ENCODE measurements at regions not wholly inside any gene's neighbourhood (a gene's known extent, or its start where the extent isn't known, plus 50 kb on each side); places are given as distances from the start of the nearest gene placed in this dataset.

DNA sequence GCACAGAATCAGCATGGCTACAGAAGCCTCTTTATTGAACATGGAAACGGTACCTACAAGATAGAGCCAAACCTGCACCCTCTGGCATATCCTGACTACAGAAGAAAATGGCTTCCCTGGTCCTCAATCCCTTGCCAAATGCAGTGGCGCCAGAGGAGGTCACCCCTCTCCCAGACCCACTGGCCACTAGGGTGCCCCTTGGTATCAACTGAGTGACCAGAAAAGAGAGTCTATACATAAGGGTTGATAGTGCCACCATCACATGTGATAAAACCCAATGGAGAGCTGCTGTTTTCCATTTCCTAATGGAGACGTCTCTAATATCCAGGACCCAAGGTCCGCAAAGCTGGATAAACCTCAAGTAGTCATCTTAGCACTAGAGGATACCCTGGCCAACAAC is 52.7 kb upstream of the ALK start:
- WGBS, 2 donors = 90 to 92% methylated on average over 4 of the region's 4 CpGs
- Histone ChIP-seq H3K4me3 (ENCODE audit: low read depth in 1 of 2, low read length in 2 of 2) (no peak overlapping the region), H3K27ac (ENCODE audit: low read depth in 2 of 2, low read length in 1 of 2) (no peak overlapping the region), H3K36me3 (ENCODE audit: control insufficient read depth in 2 of 2, insufficient read depth in 2 of 2, low read length in 1 of 2) (no peaks in the 10 kb centered on the region), H3K9me3 (ENCODE audit: control insufficient read depth in 2 of 2, insufficient read depth in 1 of 2, low read depth in 1 of 2, low read length in 1 of 2) (peaks cover 0 to 4% of the 10 kb centered on the region in 2 donors), H3K27me3 (ENCODE audit: control insufficient read depth in 1 of 2, insufficient read depth in 2 of 2, low read length in 2 of 2) (no peaks in the 10 kb centered on the region), H3K4me1 (ENCODE audit: control insufficient read depth in 2 of 2, insufficient read depth in 2 of 2, low read length in 1 of 2) (peaks cover 0 to 2% of the 10 kb centered on the region in 2 donors)

DNA sequence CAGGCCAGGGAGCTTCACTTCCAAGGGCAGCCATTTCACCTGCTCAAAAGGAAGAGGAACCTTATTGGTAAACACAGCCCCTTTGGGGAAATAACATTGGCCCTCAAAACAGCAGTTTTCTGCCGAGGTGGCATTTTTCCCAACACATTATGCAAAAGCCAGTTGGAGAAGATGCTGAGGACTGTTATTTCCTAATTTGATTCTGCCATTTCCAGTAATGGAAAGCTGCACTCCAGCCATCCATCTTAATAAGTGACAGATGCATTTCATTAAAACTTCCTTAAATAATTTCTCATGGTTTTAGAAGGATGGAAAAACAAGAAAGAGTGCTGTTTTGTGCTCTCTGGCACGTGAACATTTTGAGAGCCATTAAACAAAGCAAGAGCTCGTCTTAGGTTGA is 55.9 kb upstream of the ALK start:
- WGBS, 2 donors = 66 to 69% methylated on average over 3 of the region's 3 CpGs

DNA sequence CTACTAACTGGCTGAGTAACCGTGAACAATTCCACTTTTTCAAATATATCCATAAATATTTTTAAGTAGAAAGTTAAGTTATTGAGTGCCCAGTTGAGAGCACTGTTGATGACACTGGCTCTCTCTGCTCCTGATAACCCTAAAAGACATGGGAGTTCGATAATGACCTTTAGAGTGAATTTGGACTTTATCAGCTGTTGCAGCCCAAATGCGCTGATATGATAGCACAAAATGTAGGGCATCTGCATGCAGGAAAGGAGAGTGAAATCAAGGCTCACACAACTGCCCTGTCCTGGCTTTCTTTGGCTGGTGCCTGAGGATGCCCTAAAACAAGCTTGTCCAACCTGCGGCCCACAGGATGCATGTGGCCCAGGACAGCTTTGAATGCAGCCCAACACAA is 60.0 kb upstream of the ALK start:
- Histone ChIP-seq H3K27ac (ENCODE audit: low read depth in 2 of 2, low read length in 1 of 2) (no peak overlapping the region), H3K9me3 (ENCODE audit: control insufficient read depth in 2 of 2, insufficient read depth in 1 of 2, low read depth in 1 of 2, low read length in 1 of 2) (no peaks in the 10 kb centered on the region), H3K36me3 (ENCODE audit: control insufficient read depth in 2 of 2, insufficient read depth in 2 of 2, low read length in 1 of 2) (no peaks in the 10 kb centered on the region), H3K4me1 (ENCODE audit: control insufficient read depth in 2 of 2, insufficient read depth in 2 of 2, low read length in 1 of 2) (no peaks in the 10 kb centered on the region), H3K4me3 (ENCODE audit: low read depth in 1 of 2, low read length in 2 of 2) (no peak overlapping the region), H3K27me3 (ENCODE audit: control insufficient read depth in 1 of 2, insufficient read depth in 2 of 2, low read length in 2 of 2) (no peaks in the 10 kb centered on the region)
- WGBS, 2 donors = 91 to 96% methylated on average over 4 of the region's 4 CpGs

More for the DNA sequence above, 55.9 kb upstream of the ALK start:
- Histone ChIP-seq H3K9me3 (ENCODE audit: control insufficient read depth in 2 of 2, insufficient read depth in 1 of 2, low read depth in 1 of 2, low read length in 1 of 2) (peaks cover 0 to 4% of the 10 kb centered on the region in 2 donors), H3K27me3 (ENCODE audit: control insufficient read depth in 1 of 2, insufficient read depth in 2 of 2, low read length in 2 of 2) (no peaks in the 10 kb centered on the region), H3K36me3 (ENCODE audit: control insufficient read depth in 2 of 2, insufficient read depth in 2 of 2, low read length in 1 of 2) (no peaks in the 10 kb centered on the region), H3K4me1 (ENCODE audit: control insufficient read depth in 2 of 2, insufficient read depth in 2 of 2, low read length in 1 of 2) (no peaks in the 10 kb centered on the region), H3K4me3 (ENCODE audit: low read depth in 1 of 2, low read length in 2 of 2) (no peak overlapping the region), H3K27ac (ENCODE audit: low read depth in 2 of 2, low read length in 1 of 2) (no peak overlapping the region)

DNA sequence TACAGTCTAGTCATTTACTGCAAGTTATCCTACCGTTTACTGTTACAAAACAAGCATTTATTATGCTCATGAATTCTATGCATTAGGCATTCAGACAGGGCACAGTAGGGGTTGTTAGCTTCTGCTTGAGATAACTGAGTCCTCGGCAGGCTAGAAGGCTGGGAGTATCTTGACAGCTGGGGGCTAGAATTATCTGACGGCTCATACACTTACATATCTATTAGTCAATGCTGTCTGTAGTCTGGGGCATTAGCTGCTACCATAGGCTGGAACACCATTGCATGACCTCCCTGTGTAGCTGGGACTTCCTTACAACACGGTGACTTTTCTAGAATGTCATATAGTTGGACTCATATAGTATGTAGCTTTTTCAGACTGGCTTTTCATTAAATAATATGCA is 61.9 kb upstream of the ALK start:
- 58 to 80% methylated on average over 4 of the region's 4 CpGs for WGBS, 2 donors
- H3K9me3 ChIP-seq (ENCODE audit: control insufficient read depth in 2 of 2, insufficient read depth in 1 of 2, low read depth in 1 of 2, low read length in 1 of 2) = no peaks in the 10 kb centered on the region
- no peak overlapping the region for H3K27ac ChIP-seq (ENCODE audit: low read depth in 2 of 2, low read length in 1 of 2)
- H3K4me1 ChIP-seq (ENCODE audit: control insufficient read depth in 2 of 2, insufficient read depth in 2 of 2, low read length in 1 of 2) = peaks cover 0 to 6% of the 10 kb centered on the region in 2 donors
- no peaks in the 10 kb centered on the region for H3K27me3 ChIP-seq (ENCODE audit: control insufficient read depth in 1 of 2, insufficient read depth in 2 of 2, low read length in 2 of 2)
- no peak overlapping the region for H3K4me3 ChIP-seq (ENCODE audit: low read depth in 1 of 2, low read length in 2 of 2)
- H3K36me3 ChIP-seq (ENCODE audit: control insufficient read depth in 2 of 2, insufficient read depth in 2 of 2, low read length in 1 of 2) = no peaks in the 10 kb centered on the region

DNA sequence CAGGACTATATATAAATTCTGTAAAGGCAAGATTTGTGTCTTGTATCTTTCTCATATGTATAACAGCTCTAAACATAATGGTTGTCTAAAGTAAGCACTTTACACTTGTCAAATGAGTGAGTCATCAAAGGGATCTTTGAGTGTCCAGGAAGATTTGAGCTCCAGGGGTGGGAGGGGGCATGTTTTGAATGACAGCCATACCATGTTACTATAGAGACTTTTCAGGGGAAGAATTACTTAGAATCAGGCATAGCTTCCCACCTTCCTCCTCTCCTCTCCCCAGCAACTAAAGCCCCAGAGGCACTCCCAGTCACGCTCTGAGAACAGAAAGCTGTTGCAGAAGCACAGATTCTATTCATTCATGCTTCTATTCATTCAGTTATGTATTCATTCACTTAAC is 65.8 kb upstream of the ALK start:
- Histone ChIP-seq H3K27me3 (ENCODE audit: control insufficient read depth in 1 of 2, insufficient read depth in 2 of 2, low read length in 2 of 2) (no peaks in the 10 kb centered on the region), H3K9me3 (ENCODE audit: control insufficient read depth in 2 of 2, insufficient read depth in 1 of 2, low read depth in 1 of 2, low read length in 1 of 2) (no peaks in the 10 kb centered on the region), H3K4me3 (ENCODE audit: low read depth in 1 of 2, low read length in 2 of 2) (no peak overlapping the region), H3K4me1 (ENCODE audit: control insufficient read depth in 2 of 2, insufficient read depth in 2 of 2, low read length in 1 of 2) (peaks cover 5 to 13% of the 10 kb centered on the region in 2 donors), H3K27ac (ENCODE audit: low read depth in 2 of 2, low read length in 1 of 2) (peak overlapping the region in 1 of 2 donors; percentile 42), H3K36me3 (ENCODE audit: control insufficient read depth in 2 of 2, insufficient read depth in 2 of 2, low read length in 1 of 2) (no peaks in the 10 kb centered on the region)
- 38 to 64% methylated on average over 1 of the region's 1 CpG for WGBS, 2 donors

DNA sequence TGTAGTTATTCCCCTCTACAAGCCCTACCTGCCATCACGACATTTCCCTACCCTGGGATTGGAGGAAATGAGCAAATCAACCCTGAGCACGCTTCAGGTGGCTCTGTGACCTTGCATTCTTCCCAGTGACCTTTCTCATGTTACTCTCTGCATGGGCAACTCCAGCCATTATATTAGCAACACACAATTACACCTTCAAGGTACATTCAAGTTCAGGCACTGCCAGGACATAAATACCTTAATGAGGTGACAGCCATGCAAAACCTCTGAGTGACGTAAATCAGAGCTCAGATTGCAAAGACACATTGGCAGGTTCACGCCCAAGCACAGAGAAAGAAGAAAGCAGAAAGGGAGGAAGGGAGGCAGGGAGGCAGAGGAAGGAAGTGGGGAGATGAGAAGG is 68.7 kb upstream of the ALK start:
- peaks cover 0 to 2% of the 10 kb centered on the region in 2 donors for H3K9me3 ChIP-seq (ENCODE audit: control insufficient read depth in 2 of 2, insufficient read depth in 1 of 2, low read depth in 1 of 2, low read length in 1 of 2)
- H3K36me3 ChIP-seq (ENCODE audit: control insufficient read depth in 2 of 2, insufficient read depth in 2 of 2, low read length in 1 of 2) = no peaks in the 10 kb centered on the region
- H3K4me1 ChIP-seq (ENCODE audit: control insufficient read depth in 2 of 2, insufficient read depth in 2 of 2, low read length in 1 of 2) = peaks cover 5 to 13% of the 10 kb centered on the region in 2 donors
- no peaks in the 10 kb centered on the region for H3K27me3 ChIP-seq (ENCODE audit: control insufficient read depth in 1 of 2, insufficient read depth in 2 of 2, low read length in 2 of 2)
- 53 to 64% methylated on average over 4 of the region's 4 CpGs for WGBS, 2 donors
- peak overlapping the region in 1 of 2 donors; percentile 71 for H3K27ac ChIP-seq (ENCODE audit: low read depth in 2 of 2, low read length in 1 of 2)
- no peak overlapping the region for H3K4me3 ChIP-seq (ENCODE audit: low read depth in 1 of 2, low read length in 2 of 2)

DNA sequence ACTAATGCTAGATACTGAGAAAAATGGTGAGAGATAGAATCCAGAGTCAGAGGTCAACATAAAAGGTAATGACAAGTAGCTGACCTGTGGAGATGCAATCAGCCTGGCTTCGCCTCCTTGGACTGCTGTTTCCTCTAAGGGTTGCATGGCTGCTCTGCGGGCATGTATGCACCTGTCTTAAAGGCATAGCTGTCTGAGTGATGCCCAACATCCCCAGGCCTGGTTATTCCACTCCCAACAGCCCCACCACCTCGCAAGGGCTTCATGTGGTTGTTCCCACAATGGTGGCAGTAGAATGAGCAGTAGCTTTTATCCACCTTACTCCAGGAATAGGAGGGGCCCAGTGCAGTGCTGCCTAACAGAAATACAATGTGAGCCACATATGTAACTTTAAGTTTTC is 69.7 kb upstream of the ALK start:
- peaks cover 0 to 2% of the 10 kb centered on the region in 2 donors for H3K9me3 ChIP-seq (ENCODE audit: control insufficient read depth in 2 of 2, insufficient read depth in 1 of 2, low read depth in 1 of 2, low read length in 1 of 2)
- H3K36me3 ChIP-seq (ENCODE audit: control insufficient read depth in 2 of 2, insufficient read depth in 2 of 2, low read length in 1 of 2) = no peaks in the 10 kb centered on the region
- H3K27me3 ChIP-seq (ENCODE audit: control insufficient read depth in 1 of 2, insufficient read depth in 2 of 2, low read length in 2 of 2) = no peaks in the 10 kb centered on the region
- WGBS, 2 donors = 43 to 57% methylated on average over 3 of the region's 3 CpGs
- peak overlapping the region in 1 of 2 donors; percentile 71 for H3K27ac ChIP-seq (ENCODE audit: low read depth in 2 of 2, low read length in 1 of 2)
- peaks cover 5 to 13% of the 10 kb centered on the region in 2 donors for H3K4me1 ChIP-seq (ENCODE audit: control insufficient read depth in 2 of 2, insufficient read depth in 2 of 2, low read length in 1 of 2)
- no peak overlapping the region for H3K4me3 ChIP-seq (ENCODE audit: low read depth in 1 of 2, low read length in 2 of 2)

DNA sequence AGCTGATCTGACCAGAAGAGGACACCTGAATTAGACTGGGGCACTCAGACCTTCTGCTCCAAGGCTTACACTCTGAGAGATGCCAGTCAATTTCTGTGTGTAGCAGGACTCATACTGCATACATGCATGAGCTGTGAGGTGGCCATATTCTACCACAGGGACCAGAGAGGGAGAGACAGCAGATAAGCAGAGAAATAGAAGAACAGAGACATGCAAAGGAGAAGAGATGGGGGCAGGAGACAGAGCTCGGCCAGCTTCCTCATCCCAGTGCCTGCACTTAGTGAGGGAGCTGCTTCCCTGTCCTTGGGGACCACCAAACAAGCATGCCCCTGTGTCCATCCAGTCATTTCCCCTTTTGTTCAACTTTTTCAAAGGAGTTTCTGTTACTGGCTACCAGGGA is 73.9 kb upstream of the ALK start:
- 58 to 67% methylated on average over 1 of the region's 1 CpG for whole genome bisulfite sequencing, 2 donors
- peaks cover 5% of the 10 kb centered on the region in 2 donors for H3K4me1 ChIP-seq (ENCODE audit: control insufficient read depth in 2 of 2, insufficient read depth in 2 of 2, low read length in 1 of 2)
- H3K4me3 ChIP-seq (ENCODE audit: low read depth in 1 of 2, low read length in 2 of 2) = no peak overlapping the region
- H3K9me3 ChIP-seq (ENCODE audit: control insufficient read depth in 2 of 2, insufficient read depth in 1 of 2, low read depth in 1 of 2, low read length in 1 of 2) = peaks cover 0 to 2% of the 10 kb centered on the region in 2 donors
- no peak overlapping the region for H3K27ac ChIP-seq (ENCODE audit: low read depth in 2 of 2, low read length in 1 of 2)
- no peaks in the 10 kb centered on the region for H3K36me3 ChIP-seq (ENCODE audit: control insufficient read depth in 2 of 2, insufficient read depth in 2 of 2, low read length in 1 of 2)
- no peaks in the 10 kb centered on the region for H3K27me3 ChIP-seq (ENCODE audit: control insufficient read depth in 1 of 2, insufficient read depth in 2 of 2, low read length in 2 of 2)

DNA sequence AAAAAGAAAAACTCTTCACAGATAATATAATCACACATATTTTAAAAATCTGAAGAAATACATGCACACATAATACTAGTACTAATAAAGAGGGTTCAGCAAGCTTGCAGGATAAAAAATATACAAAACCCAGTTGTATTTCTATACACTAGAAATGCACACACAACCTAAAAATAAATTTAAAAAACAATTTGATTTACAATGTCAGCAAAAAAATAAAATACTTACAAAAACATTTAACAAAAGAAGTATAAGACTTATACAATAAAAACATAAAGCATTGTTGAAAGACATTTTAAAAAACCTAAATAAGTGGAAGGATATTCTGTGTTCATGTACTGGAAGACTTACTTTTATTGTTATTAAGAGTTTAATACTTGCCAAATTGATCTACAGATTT is 81.7 kb upstream of the ALK start:
- Histone ChIP-seq H3K36me3 (ENCODE audit: control insufficient read depth in 2 of 2, insufficient read depth in 2 of 2, low read length in 1 of 2) (no peaks in the 10 kb centered on the region), H3K9me3 (ENCODE audit: control insufficient read depth in 2 of 2, insufficient read depth in 1 of 2, low read depth in 1 of 2, low read length in 1 of 2) (peaks cover 0 to 2% of the 10 kb centered on the region in 2 donors), H3K27me3 (ENCODE audit: control insufficient read depth in 1 of 2, insufficient read depth in 2 of 2, low read length in 2 of 2) (no peaks in the 10 kb centered on the region), H3K4me1 (ENCODE audit: control insufficient read depth in 2 of 2, insufficient read depth in 2 of 2, low read length in 1 of 2) (no peaks in the 10 kb centered on the region), H3K27ac (ENCODE audit: low read depth in 2 of 2, low read length in 1 of 2) (no peak overlapping the region), H3K4me3 (ENCODE audit: low read depth in 1 of 2, low read length in 2 of 2) (no peak overlapping the region)

DNA sequence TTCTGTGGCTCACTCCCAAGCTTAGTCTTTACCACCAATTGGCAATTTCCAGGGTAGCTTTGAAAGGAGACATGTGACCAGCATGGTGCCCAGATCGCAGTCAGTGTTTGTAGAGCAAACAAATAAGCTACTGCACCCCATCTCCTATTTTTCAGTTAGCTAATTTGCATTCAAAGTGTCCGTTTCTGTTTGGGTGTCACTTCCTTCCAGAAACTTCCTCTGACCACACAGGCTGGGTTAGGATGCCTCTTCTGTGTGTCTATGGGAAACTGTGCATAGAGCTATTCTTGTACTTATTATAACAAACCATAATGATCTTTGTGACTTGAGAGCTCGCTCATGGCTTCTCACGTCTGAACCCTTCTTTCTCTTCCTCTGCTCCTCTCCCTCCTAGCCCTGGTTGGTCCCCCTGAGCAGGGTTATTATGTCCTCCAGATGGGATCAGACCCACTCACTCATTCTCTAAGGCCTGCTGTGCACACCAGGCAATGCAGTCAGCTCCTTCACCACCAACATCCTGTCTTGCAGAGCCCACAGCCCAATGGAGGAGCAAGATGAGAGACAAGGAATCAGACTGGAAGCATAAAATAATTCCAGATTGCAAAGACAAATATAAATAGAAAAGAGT is 101.2 kb upstream of the ALK start:
- no peak overlapping the region for H3K4me3 ChIP-seq (ENCODE audit: low read depth in 1 of 2, low read length in 2 of 2)
- 63 to 72% methylated on average over 4 of the region's 4 CpGs for WGBS, 2 donors
- no peak overlapping the region for H3K27ac ChIP-seq (ENCODE audit: low read depth in 2 of 2, low read length in 1 of 2)
- no peaks in the 10 kb centered on the region for H3K4me1 ChIP-seq (ENCODE audit: control insufficient read depth in 2 of 2, insufficient read depth in 2 of 2, low read length in 1 of 2)
- H3K9me3 ChIP-seq (ENCODE audit: control insufficient read depth in 2 of 2, insufficient read depth in 1 of 2, low read depth in 1 of 2, low read length in 1 of 2) = no peaks in the 10 kb centered on the region
- no peaks in the 10 kb centered on the region for H3K27me3 ChIP-seq (ENCODE audit: control insufficient read depth in 1 of 2, insufficient read depth in 2 of 2, low read length in 2 of 2)
- no peaks in the 10 kb centered on the region for H3K36me3 ChIP-seq (ENCODE audit: control insufficient read depth in 2 of 2, insufficient read depth in 2 of 2, low read length in 1 of 2)
